SKM-1 (cell line): ENCODE measurements at regions not wholly inside any gene's neighbourhood (a gene's known extent, or its start where the extent isn't known, plus 50 kb on each side); places are given as distances from the start of the nearest gene placed in this dataset.

Source experiments
- DNase-seq: peaks from one replicate; lab custom pipeline; 2025; ENCODE audit not compliant: unreplicated experiment; lab: John Stamatoyannopoulos, UW

GRCh38 chr5:74357827-74358226, 282.7 kb downstream of the ENC1 start:
- no peak for DNase-seq

- DNase-seq = no peak
Measured at GRCh38 chr5:74356009-74356695, 284.4 kb downstream of the ENC1 start.

DNA sequence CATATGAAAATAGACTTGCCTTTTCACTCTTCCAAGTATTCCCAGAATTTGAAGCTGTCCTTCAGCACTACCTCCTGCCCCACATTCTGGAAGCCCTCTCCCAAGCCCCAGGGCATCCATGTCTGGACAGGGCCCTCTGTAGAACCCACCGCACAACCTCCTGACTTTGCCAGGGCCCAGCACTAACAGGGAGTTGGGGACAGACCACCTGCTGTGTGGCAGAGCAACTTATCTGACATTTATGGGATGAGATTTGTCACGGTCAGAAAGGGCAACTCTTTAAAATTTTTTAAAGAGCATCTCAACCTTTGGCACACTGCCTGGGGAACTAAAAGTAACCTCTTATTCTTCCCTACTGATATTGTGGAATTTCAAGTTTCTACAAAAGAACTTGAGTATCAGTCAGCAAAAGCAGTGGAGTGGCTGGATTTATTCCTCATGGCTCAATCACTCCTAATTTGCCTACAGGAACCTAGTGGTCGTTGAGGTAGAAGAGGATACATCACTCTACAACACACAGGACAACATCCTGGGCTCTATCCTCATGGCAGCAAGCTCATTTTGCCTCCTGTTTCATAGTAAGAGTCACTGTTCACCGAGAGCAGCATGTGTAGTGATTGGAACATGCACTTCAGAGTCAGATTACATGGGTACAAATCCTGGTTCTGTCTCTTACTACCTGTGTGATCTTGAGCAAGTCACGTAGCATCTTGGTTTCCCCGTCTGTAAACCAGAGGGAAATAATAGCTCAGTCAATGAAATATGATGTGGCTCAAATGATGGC, 285.3 kb downstream of the ENC1 start:
- no peak for DNase-seq

- no peak for DNase-seq
Measured at GRCh38 chr5:74352256-74352655, 288.3 kb downstream of the ENC1 start.

DNA sequence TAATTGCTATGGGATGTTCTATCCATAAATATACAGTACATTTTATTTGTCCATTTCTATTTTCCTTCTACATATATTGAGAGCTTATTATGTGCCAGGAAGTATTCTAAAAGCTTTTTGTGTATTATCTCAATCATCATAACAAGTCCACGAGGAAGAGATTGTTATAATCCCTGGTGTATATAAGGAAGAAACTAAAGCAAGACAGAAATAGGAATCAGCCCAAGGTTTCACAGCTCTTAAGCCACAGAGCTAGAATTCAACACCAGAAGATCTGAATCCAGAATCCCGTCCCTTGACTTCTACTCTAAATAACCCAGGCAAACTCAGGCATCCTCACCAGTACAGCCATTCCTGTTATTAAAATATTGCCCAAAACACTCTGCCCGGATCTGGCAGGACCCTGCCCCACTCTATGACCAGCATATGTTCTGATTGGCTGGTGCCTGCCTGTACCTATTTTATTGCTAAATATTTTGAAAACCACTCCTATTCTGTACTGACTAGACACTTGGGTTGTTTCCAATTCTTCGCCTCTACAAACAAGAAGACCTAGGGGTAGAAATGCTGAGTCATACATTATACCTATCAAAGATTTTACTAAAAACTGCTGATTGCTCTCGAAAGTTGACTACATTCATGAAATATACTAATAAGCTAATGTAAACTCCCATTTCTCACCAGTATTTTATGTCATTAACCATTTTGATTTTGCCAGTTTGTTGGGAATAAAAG, 297.4 kb downstream of the ENC1 start:
- DNase-seq = no peak

- no peak for DNase-seq
Measured at GRCh38 chr5:74342182-74342581, 298.3 kb downstream of the ENC1 start.

DNA sequence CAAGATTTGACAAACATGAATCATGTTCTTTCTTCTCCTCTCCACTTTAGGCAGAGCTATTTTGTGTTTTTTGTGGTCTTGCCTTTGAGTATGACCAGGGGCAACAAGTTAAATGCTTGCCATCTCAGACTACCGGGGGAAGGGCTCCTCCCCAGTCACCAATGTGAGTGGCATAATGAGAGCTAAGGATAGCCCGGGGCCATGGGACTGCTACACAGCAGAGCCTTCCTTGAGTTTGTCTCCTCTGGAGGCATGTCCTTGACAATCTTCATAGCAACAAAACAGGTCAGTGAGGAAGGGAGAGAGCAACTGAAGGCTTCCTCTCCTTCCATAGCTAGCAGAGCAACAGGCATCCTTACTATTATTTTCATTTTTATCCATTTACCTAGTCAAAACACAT, 299.3 kb downstream of the ENC1 start:
- no peak for DNase-seq

DNA sequence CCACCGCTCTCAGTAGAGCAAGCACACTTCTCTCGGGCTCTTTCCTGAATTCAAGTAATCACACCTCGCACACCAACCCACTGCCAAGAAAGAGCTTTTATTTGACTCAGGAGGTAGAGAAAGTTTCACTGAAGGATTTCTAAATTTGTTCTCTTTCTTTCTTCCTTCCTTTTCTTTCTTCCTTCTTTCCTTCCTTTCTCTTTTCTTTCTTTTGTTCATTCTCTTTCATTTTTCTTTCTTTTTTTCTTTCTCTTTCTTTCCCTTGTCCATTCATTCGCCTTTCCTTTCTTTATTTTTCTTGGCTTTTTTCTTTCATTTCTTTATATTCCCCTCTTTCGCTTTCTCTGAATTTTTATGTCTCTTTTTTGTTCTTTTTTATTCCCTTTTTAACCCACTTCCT, 300.1 kb downstream of the ENC1 start:
- DNase-seq = no peak

GRCh38 chr5:74337984-74338310, 302.6 kb downstream of the ENC1 start:
- no peak for DNase-seq

GRCh38 chr5:74337254-74337983, 303.1 kb downstream of the ENC1 start:
- no peak for DNase-seq

DNA sequence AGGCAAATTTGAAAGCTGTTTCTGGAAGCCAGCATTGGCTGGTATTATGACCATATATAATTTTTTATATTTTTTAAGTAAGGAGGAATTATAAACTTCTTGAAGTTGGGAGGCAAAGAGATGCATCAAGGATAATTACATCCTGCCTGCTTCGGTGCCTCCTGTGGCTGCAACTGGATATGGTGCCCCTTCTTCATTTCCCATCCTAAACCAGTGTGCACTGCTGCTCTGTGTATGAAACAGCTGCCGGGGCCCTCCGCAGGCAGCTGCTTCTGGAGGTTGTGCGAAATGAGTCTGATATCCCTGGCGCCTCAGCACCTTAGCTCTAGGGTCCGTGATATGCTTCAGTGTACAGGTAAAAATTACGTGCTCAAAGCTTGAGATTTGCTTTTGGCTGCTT, 304.2 kb downstream of the ENC1 start:
- DNase-seq = no peak

DNA sequence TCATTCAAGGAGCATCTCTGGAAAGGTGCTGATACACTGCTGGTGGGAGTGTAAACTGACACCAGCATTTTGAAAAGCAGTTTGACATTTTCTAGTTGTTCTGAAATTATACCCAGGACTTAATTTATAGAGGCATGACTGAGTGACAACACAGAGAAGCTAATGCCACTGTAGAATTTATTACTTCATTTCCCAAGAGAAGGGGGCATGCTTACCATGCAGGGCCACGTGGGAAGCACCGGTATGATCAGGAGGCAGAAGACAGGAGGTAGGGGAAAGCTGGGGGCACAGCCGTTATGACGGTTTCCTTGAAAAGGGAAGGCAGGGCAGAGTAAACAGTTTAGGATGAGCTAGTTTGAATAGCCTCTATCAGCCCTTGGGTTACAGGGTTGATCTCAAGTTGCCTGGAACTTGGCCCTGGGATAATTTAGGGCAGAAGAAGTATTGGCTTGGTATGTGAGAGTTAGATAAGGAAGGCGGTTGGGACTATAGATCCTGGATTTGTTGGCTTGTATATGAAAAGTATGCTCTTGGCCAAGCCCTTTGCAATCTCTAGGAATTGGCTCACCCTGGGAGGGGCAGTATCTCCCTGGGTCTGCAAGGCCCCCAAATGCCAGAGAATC, 305.7 kb downstream of the ENC1 start:
- no peak for DNase-seq

DNA sequence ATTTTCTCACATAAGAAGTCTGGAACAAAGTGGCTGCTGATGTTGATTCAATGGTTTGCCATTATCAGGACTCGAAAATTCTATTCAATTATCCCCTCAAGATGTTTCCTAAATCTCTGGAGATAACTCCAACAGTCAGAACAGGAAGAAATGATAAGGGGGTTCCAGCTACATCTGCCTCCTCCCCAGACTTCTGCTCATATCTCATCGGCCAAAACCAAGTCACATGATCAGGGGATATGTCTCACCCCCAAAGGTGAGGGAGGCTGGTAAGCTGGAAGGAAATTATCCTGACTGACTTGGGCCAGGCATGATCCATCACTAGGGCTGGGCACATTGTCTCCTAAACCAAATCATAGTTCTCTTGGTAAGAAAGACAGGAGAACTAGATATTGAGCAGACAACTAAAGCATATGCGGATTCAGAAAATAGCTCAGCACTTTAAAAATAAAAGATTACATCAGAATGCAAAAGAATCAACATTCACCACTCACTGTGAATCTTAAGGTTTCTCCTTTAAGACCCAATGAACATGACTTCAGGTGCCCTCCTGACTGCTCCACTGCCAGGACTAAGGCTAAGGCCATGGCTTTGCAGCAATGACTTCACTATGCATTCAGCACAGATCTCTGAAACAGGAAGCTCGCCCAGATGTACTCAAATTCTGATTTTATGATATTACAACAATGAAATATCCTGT, 306.3 kb downstream of the ENC1 start:
- no peak for DNase-seq

- no peak for DNase-seq
Measured at GRCh38 chr5:74333430-74333829, 307.1 kb downstream of the ENC1 start.

GRCh38 chr5:74332682-74333081, 307.8 kb downstream of the ENC1 start:
- no peak for DNase-seq

DNA sequence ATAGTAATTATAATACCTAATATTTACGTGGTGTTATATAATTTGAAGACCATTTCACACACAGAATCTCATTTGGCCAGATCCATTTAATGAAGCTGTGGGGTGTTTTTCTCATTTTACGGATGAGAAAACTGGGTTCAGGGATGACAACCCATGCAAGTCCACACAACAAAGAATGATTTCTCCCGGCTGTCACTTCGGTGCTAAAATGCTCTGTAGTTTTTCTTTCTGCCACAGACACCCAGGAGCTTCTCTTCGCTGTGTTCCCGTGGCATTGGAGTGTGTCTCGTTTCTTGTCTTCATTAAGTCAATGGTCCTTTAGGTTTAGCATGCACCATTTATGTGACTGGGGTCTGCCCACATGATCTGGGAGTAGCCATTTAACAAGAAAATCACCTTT, 308.5 kb downstream of the ENC1 start:
- DNase-seq = no peak

DNA sequence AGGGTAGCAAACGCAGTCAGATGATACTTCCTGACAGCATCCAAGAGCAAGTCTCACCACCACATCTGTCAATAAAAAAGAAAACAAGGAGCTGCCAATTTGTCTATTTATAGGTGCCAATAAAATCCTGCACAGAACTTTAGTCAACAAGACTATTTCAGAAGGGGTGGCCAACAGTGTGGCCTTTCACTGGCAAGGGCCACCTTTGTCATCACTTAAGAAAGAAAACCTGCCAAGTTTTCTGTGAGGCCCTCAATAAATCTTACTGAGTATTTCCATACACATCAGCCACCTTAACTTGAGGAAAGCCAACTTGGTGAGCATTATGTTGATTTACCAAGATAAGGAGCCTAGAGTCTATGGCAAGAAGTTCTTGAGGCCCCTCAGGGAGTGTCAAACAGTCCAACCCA, 312.3 kb downstream of the ENC1 start:
- DNase-seq = no peak

DNA sequence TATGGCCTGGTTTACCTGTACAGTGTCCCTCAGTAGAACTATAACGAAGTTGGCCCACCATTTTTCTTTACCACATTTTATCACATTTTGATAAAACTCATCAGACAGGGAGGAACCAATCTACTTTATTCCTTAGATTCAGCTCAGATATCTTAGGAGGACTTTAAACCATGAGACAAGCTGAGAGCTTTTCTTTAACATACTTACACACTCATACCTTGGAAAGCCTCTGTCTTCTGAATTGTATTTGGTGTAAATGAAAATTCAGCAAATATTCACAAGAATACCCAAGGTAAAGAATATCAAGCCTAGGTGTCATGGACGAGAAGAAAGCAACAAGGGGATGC, 313.2 kb downstream of the ENC1 start:
- DNase-seq = no peak

DNA sequence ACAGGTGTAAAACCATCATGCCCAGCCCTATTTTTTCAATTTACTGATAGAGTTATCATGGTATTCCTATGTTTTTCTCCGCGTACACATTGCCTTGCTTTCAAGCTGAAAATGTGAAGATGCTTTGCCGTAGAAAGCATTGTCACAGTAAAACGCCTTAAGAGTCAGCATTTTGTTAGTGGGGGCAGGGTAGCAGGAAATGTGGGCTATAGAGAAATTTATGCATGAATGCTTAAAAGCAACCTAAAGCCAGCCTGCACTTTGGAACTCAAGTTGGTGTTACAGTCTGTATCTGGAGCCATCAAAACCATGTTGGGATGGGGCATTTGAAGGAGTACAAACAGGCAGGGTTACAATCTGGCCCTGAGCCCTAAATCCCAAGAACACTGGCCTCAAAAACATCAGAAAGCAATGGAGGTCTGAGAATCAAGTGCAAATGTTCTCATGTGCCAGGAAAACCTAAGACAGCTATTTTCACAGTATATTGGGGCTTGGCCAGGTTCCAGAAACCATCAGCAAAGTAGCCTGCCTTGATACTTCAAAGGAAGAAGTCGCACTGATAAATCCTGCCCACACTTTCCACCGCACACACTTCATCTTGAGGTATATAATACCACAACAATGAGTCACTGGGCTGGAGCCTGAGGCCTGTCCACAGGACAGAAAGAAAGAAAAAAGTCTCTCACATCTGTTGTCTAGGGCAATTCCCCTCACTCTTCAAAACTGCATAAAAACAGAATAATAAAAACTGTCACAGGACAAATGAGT, 313.8 kb downstream of the ENC1 start:
- DNase-seq = peak; percentile 5

- no peak for DNase-seq
Measured at GRCh38 chr5:74325866-74326265, 314.7 kb downstream of the ENC1 start.
